H1 (cell line): ENCODE measurements at regions not wholly inside any gene's neighbourhood (a gene's known extent, or its start where the extent isn't known, plus 50 kb on each side); places are given as distances from the start of the nearest gene placed in this dataset.
A peak's percentile ranks its signal among the peaks of the same experiment; 100 is the strongest.

ENCODE experiments used
- CTCF ChIA-PET: fragments of 300-600 bp; sonication (Branson Sonifier 250); formaldehyde crosslinking; loops from one replicate; lab custom pipeline; 2021; ENCODE audit not compliant: partially characterized antibody; lab: Charles Lee
- POLR2A ChIA-PET: fragments of 300-600 bp; sonication (Branson Sonifier 250); formaldehyde crosslinking; loops from one replicate; lab custom pipeline; 2021; ENCODE audit warnings: inconsistent platforms; ENCODE audit not compliant: partially characterized antibody; lab: Charles Lee
- DNase-seq, 2 experiments: peaks; one replicate each; pipeline versions ENCODE4 v3.0.0 to v3.0.0-alpha.2; 2010 to 2022; ENCODE audit warnings: low spot score in 2 of 2, low read depth in 1 of 2, mixed read lengths in 1 of 2
- FAIRE-seq: peaks from 2 replicates; lab custom pipeline; 2011; peaks lifted over from hg19 to GRCh38; lab: Jason Lieb, UNC
- H2AFZ ChIP-seq: 2 replicates; pipeline ENCODE4 v1.8.1; 2012; ENCODE audit warnings: low read length, inconsistent platforms
- H2AK5ac ChIP-seq: 2 replicates; pipeline ENCODE4 v1.6.1; 2013; ENCODE audit warnings: low read depth, low read length
- H2BK120ac ChIP-seq: replicated peaks from 2 replicates; pipeline ENCODE3; 2013; ENCODE audit warnings: low read depth, low read length, inconsistent platforms
- H2BK12ac ChIP-seq: 2 replicates; pipeline ENCODE4 v1.6.1; 2013; ENCODE audit warnings: low read depth, low read length
- H2BK15ac ChIP-seq: 2 replicates; pipeline ENCODE4 v1.6.1; 2013; ENCODE audit warnings: low read length
- H2BK20ac ChIP-seq: 2 replicates; pipeline ENCODE4 v1.6.1; 2013; ENCODE audit warnings: low read length
- H2BK5ac ChIP-seq: 2 replicates; pipeline ENCODE4 v1.6.1; 2013; ENCODE audit warnings: low read depth, low read length
- H3K14ac ChIP-seq: 2 replicates; pipeline ENCODE4 v1.6.1; 2013; ENCODE audit warnings: inconsistent platforms; ENCODE audit not compliant: insufficient read length
- H3K18ac ChIP-seq: 2 replicates; pipeline ENCODE4 v1.6.1; 2013; ENCODE audit warnings: low read length; ENCODE audit errors: extremely low read depth
- H3K23ac ChIP-seq: 2 replicates; pipeline ENCODE4 v1.6.1; 2013; ENCODE audit warnings: inconsistent platforms; ENCODE audit not compliant: insufficient read length
- H3K23me2 ChIP-seq: 2 replicates; pipeline ENCODE4 v1.6.1; 2013; ENCODE audit warnings: low read depth, low read length
- H3K27ac ChIP-seq: 2 replicates; pipeline ENCODE4 v1.6.1; 2011; ENCODE audit warnings: low read depth, low read length, inconsistent platforms
- H3K27me3 ChIP-seq, 4 experiments: replicated peaks in 1 of 4; 1 replicate in 1 of 4; 2 replicates in 3 of 4; pipeline versions ENCODE4 v1.6.1 to v1.8.1; 2011 to 2013; ENCODE audit warnings: low read length in 3 of 4, mild to moderate bottlenecking in 3 of 4, inconsistent platforms in 2 of 4, mixed read lengths in 2 of 4, moderate library complexity in 1 of 4; ENCODE audit not compliant: control insufficient read depth in 3 of 4, insufficient read depth in 3 of 4; ENCODE audit errors: extremely low read depth in 1 of 4
- H3K36me3 ChIP-seq, 4 experiments: 2 replicates each; pipeline versions ENCODE4 v1.6.1 to v1.8.1; 2011 to 2013; ENCODE audit warnings: mild to moderate bottlenecking in 4 of 4, low read length in 3 of 4, moderate library complexity in 2 of 4, control low read depth in 1 of 4, inconsistent platforms in 1 of 4; ENCODE audit not compliant: insufficient read depth in 4 of 4, control insufficient read depth in 2 of 4
- H3K4ac ChIP-seq: replicated peaks from 2 replicates; pipeline ENCODE3; 2013; ENCODE audit warnings: low read length, low read depth, mixed read lengths, inconsistent platforms; ENCODE audit not compliant: insufficient read length
- H3K4me1 ChIP-seq, 4 experiments: replicated peaks in 1 of 4; 1 replicate in 1 of 4; 2 replicates in 3 of 4; pipeline versions ENCODE4 v1.6.1 to v1.8.1; 2011 to 2013; ENCODE audit warnings: low read length in 3 of 4, inconsistent platforms in 2 of 4, mixed read lengths in 1 of 4; ENCODE audit not compliant: insufficient read depth in 4 of 4, control insufficient read depth in 3 of 4
- H3K4me2 ChIP-seq, 2 experiments: 2 replicates each; pipeline versions ENCODE4 v1.6.1 to v1.8.1; 2011 to 2013; ENCODE audit warnings: low read depth in 2 of 2, low read length in 2 of 2, control low read depth in 1 of 2, inconsistent platforms in 1 of 2, mild to moderate bottlenecking in 1 of 2; ENCODE audit not compliant: insufficient read depth in 1 of 2
- H3K4me3 ChIP-seq, 4 experiments: fragments of 200-600, 300-600 bp in 1 of 4; sonication (generic), shearing (Covaris generic), sonication (Bioruptor Twin) in 1 of 4; 2 replicates each; pipeline versions ENCODE4 v1.5.1 to v1.8.1; 2011 to 2016; ENCODE audit warnings: low read length in 4 of 4, low read depth in 3 of 4, control low read depth in 2 of 4, inconsistent platforms in 2 of 4, mild to moderate bottlenecking in 2 of 4, mixed read lengths in 1 of 4, moderate library complexity in 1 of 4; ENCODE audit not compliant: insufficient read depth in 2 of 4; ENCODE audit errors: extremely low read depth in 1 of 4
- H3K56ac ChIP-seq: replicated peaks from 2 replicates; pipeline ENCODE3; 2013; ENCODE audit warnings: low read depth, mild to moderate bottlenecking, mixed read lengths, low read length, inconsistent platforms; ENCODE audit not compliant: insufficient read length
- H3K79me1 ChIP-seq: 2 replicates; pipeline ENCODE4 v1.6.1; 2013; ENCODE audit warnings: low read depth, low read length, control low read depth
- H3K79me2 ChIP-seq, 2 experiments: 2 replicates each; pipeline versions ENCODE4 v1.6.1 to v1.8.1; 2012 to 2013; ENCODE audit warnings: low read length in 2 of 2, mild to moderate bottlenecking in 2 of 2, inconsistent platforms in 1 of 2; ENCODE audit not compliant: insufficient read depth in 2 of 2, control insufficient read depth in 1 of 2
- H3K9ac ChIP-seq, 4 experiments: replicated peaks in 1 of 4; 1 replicate in 1 of 4; 2 replicates in 3 of 4; pipeline versions ENCODE4 v1.6.1 to v1.8.1; 2011 to 2013; ENCODE audit warnings: low read depth in 3 of 4, low read length in 3 of 4, control low read depth in 2 of 4, mild to moderate bottlenecking in 2 of 4, moderate library complexity in 2 of 4, inconsistent platforms in 1 of 4; ENCODE audit errors: extremely low read depth in 1 of 4
- H3K9me3 ChIP-seq, 2 experiments: 2 replicates each; pipeline versions ENCODE4 v1.6.1 to v1.8.1; 2012 to 2013; ENCODE audit warnings: mild to moderate bottlenecking in 2 of 2, moderate library complexity in 2 of 2, control low read depth in 1 of 2, inconsistent platforms in 1 of 2, low read depth in 1 of 2, low read length in 1 of 2, mixed read lengths in 1 of 2; ENCODE audit not compliant: insufficient read depth in 2 of 2
- H4K20me1 ChIP-seq, 2 experiments: replicated peaks in 1 of 2; 2 replicates each; pipeline versions ENCODE3 to v1.8.1; 2011 to 2013; ENCODE audit warnings: inconsistent platforms in 2 of 2, low read length in 2 of 2, mild to moderate bottlenecking in 1 of 2; ENCODE audit not compliant: insufficient read depth in 2 of 2, control insufficient read depth in 1 of 2
- H4K5ac ChIP-seq: 2 replicates; pipeline ENCODE4 v1.6.1; 2013; ENCODE audit warnings: low read length, low read depth, mixed read lengths, inconsistent platforms; ENCODE audit not compliant: insufficient read length
- H4K8ac ChIP-seq: 2 replicates; pipeline ENCODE4 v1.8.0; 2013; ENCODE audit warnings: mild to moderate bottlenecking, moderate library complexity, low read length, inconsistent platforms; ENCODE audit not compliant: insufficient read depth; ENCODE audit errors: extremely low read depth
- H4K91ac ChIP-seq: replicated peaks from 2 replicates; pipeline ENCODE3; 2013; ENCODE audit warnings: low read length, mixed read lengths, inconsistent platforms; ENCODE audit not compliant: insufficient read length
- CBX5 ChIP-seq: fragments of 300-800, 300-1000 bp; sonication (generic); IDR thresholded peaks from 2 replicates; pipeline ENCODE4 v1.7.1; 2016; ENCODE audit warnings: antibody characterized with exemption, low read length, low read depth
- CHD2 ChIP-seq: IDR thresholded peaks from 2 replicates; pipeline ENCODE4 v1.6.1; 2012; ENCODE audit warnings: low read length, improper control_type of control experiment
- JUN ChIP-seq: IDR thresholded peaks from 2 replicates; pipeline ENCODE4 v1.6.1; 2011; ENCODE audit warnings: low read depth, mild to moderate bottlenecking, improper control_type of control experiment, low read length
- KDM5A ChIP-seq: fragments of 200-600 bp; IDR thresholded peaks from 2 replicates; pipeline ENCODE4 v1.7.1; 2012; ENCODE audit warnings: mild to moderate bottlenecking, low read length, inconsistent platforms, mixed read lengths
- WGBS, 2 experiments: shearing (Covaris generic) in 1 of 2; methylation state at CpG; one replicate each; pipeline versions ENCODE4 v1.1.6 to v1.1.7; 2013 to 2015; ENCODE audit warnings: low lambda C conversion rate in 2 of 2, mixed read lengths in 2 of 2, inconsistent platforms in 1 of 2, low coverage in 1 of 2, missing lambda C conversion rate in 1 of 2; ENCODE audit not compliant: insufficient replicate concordance in 2 of 2, insufficient coverage in 1 of 2, insufficient read length in 1 of 2; ENCODE audit errors: extremely low coverage in 1 of 2, missing lambda C conversion rate in 1 of 2; 5-methylcytosine and 5-hydroxymethylcytosine counted together

- 0 out of 2 replicates have a peak overlapping the region, but pooled peaks have one; percentile 18 for H2AK5ac ChIP-seq
- no peaks in the 10 kb centered on the region for H3K36me3 ChIP-seq
- H4K5ac ChIP-seq: peak overlapping the region; percentile 25
- peaks cover 5 to 7% of the 10 kb centered on the region in 2 experiments; a peak in 1 of 4 replicates for H3K9me3 ChIP-seq
- no peak overlapping the region for H3K14ac ChIP-seq
- no peak overlapping the region for H3K27ac ChIP-seq
- no peak overlapping the region; the same call in 1 of the 2 replicates for H2BK15ac ChIP-seq
- H3K4ac ChIP-seq: no peak overlapping the region
- TF ChIP-seq KDM5A: no peak
- TF ChIP-seq CHD2: no peak
- TF ChIP-seq CBX5: no peak
- TF ChIP-seq JUN: no peak
- POLR2A ChIA-PET: interaction anchor here (1.1 to 1.9 kb wide), 2 partner anchors 11 kb away, joined by 3 to 9 read pairs; no protein-coding TSS in a partner anchor
- H4K8ac ChIP-seq: peak overlapping the region; percentile 79
- FAIRE-seq (no peak), DNase-seq (peak in 1 of 2 experiments; percentile 54)
- no peak overlapping the region for H3K9ac ChIP-seq
- peaks cover 19 to 38% (median 30%) of the 10 kb centered on the region in 4 experiments for H3K27me3 ChIP-seq
- peak overlapping the region; percentile 44; the same call in 1 of the 2 replicates for H2BK12ac ChIP-seq
- no peaks in the 10 kb centered on the region for H3K79me1 ChIP-seq
- H3K18ac ChIP-seq: 0 out of 2 replicates have a peak overlapping the region, but pooled peaks have one; percentile 66
- no peak overlapping the region for H3K56ac ChIP-seq
- CTCF ChIA-PET: interaction anchor here (0.6 to 34.3 kb wide), 7 partner anchors 9 to 42 kb away, joined by 3 to 646 read pairs (median 5); no protein-coding TSS in a partner anchor
- no peak overlapping the region for H4K91ac ChIP-seq
- H2BK20ac ChIP-seq: 0 out of 2 replicates have a peak overlapping the region, but pooled peaks have one; percentile 37
- peaks cover 4% of the 10 kb centered on the region; the same call in 1 of the 2 replicates for H3K23me2 ChIP-seq
- WGBS, 2 experiments: 60% methylated on average over 27 of the region's 27 CpGs; no CpG with 5 or more reads in 1 of the 2 experiments
- no peak overlapping the region for H2BK120ac ChIP-seq
- H3K23ac ChIP-seq: no peak overlapping the region
- no peaks in the 10 kb centered on the region for H4K20me1 ChIP-seq
- no peaks in the 10 kb centered on the region for H3K79me2 ChIP-seq
- peak overlapping the region; percentile 65 to 77 for H3K4me2 ChIP-seq
- H3K4me3 ChIP-seq: peak overlapping the region; percentile 11 to 63 (median 16); a peak in 7 of 8 replicates
- peaks cover 2 to 12% (median 7%) of the 10 kb centered on the region in 4 experiments; a peak in 6 of 7 replicates for H3K4me1 ChIP-seq
- H2BK5ac ChIP-seq: no peak overlapping the region
- H2AFZ ChIP-seq: no peak overlapping the region
These were observed 133.7 kb upstream of the HSD17B12 start for GRCh38 chr11:43546561-43547429.
